ENCODE measurements at regions not wholly inside any gene's neighbourhood (a gene's known extent, or its start where the extent isn't known, plus 50 kb on each side); places are given as distances from the start of the nearest gene placed in this dataset.

GRCh38 chr4:14458463-14458862, 543.8 kb upstream of the CPEB2 start:
- no peak for DNase-seq

- no peak for DNase-seq
Measured at GRCh38 chr4:14465057-14465456, 537.2 kb upstream of the CPEB2 start.

- no peak for DNase-seq
Measured at GRCh38 chr4:14465507-14465906, 536.8 kb upstream of the CPEB2 start.

GRCh38 chr4:14478504-14478903, 523.8 kb upstream of the CPEB2 start:
- no peak for DNase-seq

GRCh38 chr4:14496408-14496807, 505.9 kb upstream of the CPEB2 start:
- DNase-seq, result no peak

GRCh38 chr4:14496969-14497368, 505.3 kb upstream of the CPEB2 start:
- no peak for DNase-seq

GRCh38 chr4:14504162-14504561, 498.1 kb upstream of the CPEB2 start:
- DNase-seq, result no peak

GRCh38 chr4:14513471-14513870, 488.8 kb upstream of the CPEB2 start:
- DNase-seq, result no peak

GRCh38 chr4:14515556-14515955, 486.7 kb upstream of the CPEB2 start:
- no peak for DNase-seq

GRCh38 chr4:14518136-14518535, 484.1 kb upstream of the CPEB2 start:
- DNase-seq, result no peak

- DNase-seq, result no peak
Measured at GRCh38 chr4:14520171-14520570, 482.1 kb upstream of the CPEB2 start.

GRCh38 chr4:14524276-14524675, 478.0 kb upstream of the CPEB2 start:
- DNase-seq, result no peak

- no peak for DNase-seq
Measured at GRCh38 chr4:14528918-14529317, 473.4 kb upstream of the CPEB2 start.

GRCh38 chr4:14529653-14530052, 472.6 kb upstream of the CPEB2 start:
- DNase-seq, result peak; percentile 4

- peak; percentile 2 for DNase-seq
Measured at GRCh38 chr4:14532436-14532835, 469.8 kb upstream of the CPEB2 start.

- DNase-seq, result no peak
Measured at GRCh38 chr4:14539246-14539645, 463.0 kb upstream of the CPEB2 start.

- DNase-seq, result no peak
Measured at GRCh38 chr4:14545163-14545562, 457.1 kb upstream of the CPEB2 start.

- no peak for DNase-seq
Measured at GRCh38 chr4:14545807-14546206, 456.5 kb upstream of the CPEB2 start.

GRCh38 chr4:14552119-14552518, 450.2 kb upstream of the CPEB2 start:
- no peak for DNase-seq

- DNase-seq, result no peak
Measured at GRCh38 chr4:14559646-14560045, 442.6 kb upstream of the CPEB2 start.

- DNase-seq, result no peak
Measured at GRCh38 chr4:14560577-14560976, 441.7 kb upstream of the CPEB2 start.

GRCh38 chr4:14562901-14563300, 439.4 kb upstream of the CPEB2 start:
- DNase-seq, result no peak

GRCh38 chr4:14564281-14564680, 438.0 kb upstream of the CPEB2 start:
- no peak for DNase-seq

GRCh38 chr4:14566518-14566917, 435.8 kb upstream of the CPEB2 start:
- no peak for DNase-seq

- no peak for DNase-seq
Measured at GRCh38 chr4:14568351-14568750, 433.9 kb upstream of the CPEB2 start.

- DNase-seq, result no peak
Measured at GRCh38 chr4:14575289-14575688, 427.0 kb upstream of the CPEB2 start.

Data from tongue (tissue), 1 donor.